PFSK-1 (cell line): ENCODE measurements at regions not wholly inside any gene's neighbourhood (a gene's known extent, or its start where the extent isn't known, plus 50 kb on each side); places are given as distances from the start of the nearest gene placed in this dataset.

ENCODE experiments used
- FOXP2 ChIP-seq: optimal IDR thresholded peaks from 2 replicates; pipeline ENCODE3; 2011; ENCODE audit warnings: borderline replicate concordance, control low read depth, inconsistent platforms; ENCODE audit not compliant: insufficient read depth; ENCODE audit errors: extremely low read length, extremely low read depth
- POLR2AphosphoS5 ChIP-seq: IDR thresholded peaks from 2 replicates; pipeline ENCODE4 v1.6.1; 2012; ENCODE audit warnings: low read depth, mild to moderate bottlenecking, control low read depth, low read length, moderate library complexity
- REST ChIP-seq, 2 experiments: IDR thresholded peaks; 2 replicates each; pipeline versions ENCODE4 v1.6.1 to v1.8.0; 2011 to 2012; ENCODE audit warnings: low read depth in 2 of 2, low read length in 2 of 2, control low read depth in 1 of 2, inconsistent platforms in 1 of 2, mild to moderate bottlenecking in 1 of 2, moderate library complexity in 1 of 2; ENCODE audit not compliant: insufficient read depth in 1 of 2
- SIN3A ChIP-seq: IDR thresholded peaks from 2 replicates; pipeline ENCODE4 v1.6.1; 2012; ENCODE audit warnings: mild to moderate bottlenecking, low read length, moderate library complexity, borderline replicate concordance; ENCODE audit not compliant: insufficient read depth
- TAF1 ChIP-seq: IDR thresholded peaks from 2 replicates; pipeline ENCODE4 v1.6.1; 2012; ENCODE audit warnings: low read length, control low read depth, borderline replicate concordance; ENCODE audit not compliant: insufficient read depth

- TF ChIP-seq TAF1 (no peak), POLR2AphosphoS5 (no peak), SIN3A (no peak), REST (IDR thresholded peaks at IDR 0.05; ENCODE audit: insufficient read depth in 1 of 2, low read depth in 2 of 2, low read length in 2 of 2) (no peak), FOXP2 (no peak)
These were observed 351.9 kb downstream of the FOXA2 start for GRCh38 chr20:22232473-22232872.

- TF ChIP-seq REST (IDR thresholded peaks at IDR 0.05; ENCODE audit: insufficient read depth in 1 of 2, low read depth in 2 of 2, low read length in 2 of 2), result no peak
- TF ChIP-seq SIN3A, result no peak
- no peak for TF ChIP-seq POLR2AphosphoS5
- no peak for TF ChIP-seq FOXP2
- no peak for TF ChIP-seq TAF1
These were observed 357.3 kb downstream of the FOXA2 start for GRCh38 chr20:22226849-22227700.

- TF ChIP-seq SIN3A, result no peak
- TF ChIP-seq POLR2AphosphoS5, result no peak
- TF ChIP-seq TAF1, result no peak
- no peak for TF ChIP-seq FOXP2
- no peak for TF ChIP-seq REST (IDR thresholded peaks at IDR 0.05; ENCODE audit: insufficient read depth in 1 of 2, low read depth in 2 of 2, low read length in 2 of 2)
These were observed 361.1 kb downstream of the FOXA2 start for GRCh38 chr20:22223236-22223635.

GRCh38 chr20:22217712-22218352 lies 366.5 kb downstream of the FOXA2 start:
- TF ChIP-seq SIN3A (no peak), TAF1 (no peak), POLR2AphosphoS5 (no peak), FOXP2 (no peak)

GRCh38 chr20:22216984-22217383 lies 367.4 kb downstream of the FOXA2 start:
- TF ChIP-seq TAF1 (no peak), SIN3A (no peak), REST (IDR thresholded peaks at IDR 0.05; ENCODE audit: insufficient read depth in 1 of 2, low read depth in 2 of 2, low read length in 2 of 2) (no peak), POLR2AphosphoS5 (no peak), FOXP2 (no peak)
